Transverse colon (tissue), 4 donors: ENCODE measurements at regions not wholly inside any gene's neighbourhood (a gene's known extent, or its start where the extent isn't known, plus 50 kb on each side); places are given as distances from the start of the nearest gene placed in this dataset.

Experiments
- DNase-seq: peaks from one replicate; pipeline ENCODE4 v3.0.0-alpha.2; 2019
- H3K27ac ChIP-seq, 4 donors: fragments of 200-600 bp; sonication (generic); 2 replicates each; pipeline ENCODE4 v1.5.1; 2016 to 2018; ENCODE audit warnings: inconsistent platforms in 4 of 4
- H3K27me3 ChIP-seq: fragments of 200-600 bp; sonication (generic); 2 replicates; pipeline ENCODE4 v1.5.1; 2017; ENCODE audit warnings: inconsistent platforms
- H3K36me3 ChIP-seq, 4 donors: fragments of 200-600 bp; sonication (generic); 2 replicates each; pipeline ENCODE4 v1.5.1; 2017 to 2019; ENCODE audit warnings: inconsistent platforms in 4 of 4
- H3K4me1 ChIP-seq, 4 donors: fragments of 200-600 bp; sonication (generic); 2 replicates each; pipeline ENCODE4 v1.5.1; 2017 to 2020; ENCODE audit warnings: inconsistent platforms in 4 of 4
- H3K4me3 ChIP-seq, 4 donors: fragments of 200-600 bp; sonication (generic); 1 replicate in 1 of 4; 2 replicates in 3 of 4; pipeline versions ENCODE4 v1.5.1 to v1.6.1; 2017 to 2019; ENCODE audit warnings: inconsistent platforms in 4 of 4
- H3K9me3 ChIP-seq, 2 donors: fragments of 200-600 bp; sonication (generic); 2 replicates each; pipeline ENCODE4 v1.5.1; 2017 to 2019; ENCODE audit warnings: inconsistent platforms in 2 of 2
- CTCF ChIP-seq, 5 experiments: fragments of 200-600 bp in 3 of 5; fragments of 450-650 bp in 2 of 5; sonication (generic) in 3 of 5; IDR thresholded peaks; 1 replicate in 2 of 5; 2 replicates in 3 of 5; pipeline ENCODE4 v1.5.1; 2016 to 2017; ENCODE audit warnings: antibody characterized with exemption in 5 of 5, inconsistent platforms in 3 of 5, mild to moderate bottlenecking in 2 of 5, moderate library complexity in 1 of 5
- EP300 ChIP-seq: sonication (generic); formaldehyde crosslinking; IDR thresholded peaks from one replicate; pipeline ENCODE4 v1.6.1; 2017; ENCODE audit warnings: antibody characterized with exemption, low read depth
- POLR2A ChIP-seq: fragments of 450-650 bp; IDR thresholded peaks from one replicate; pipeline ENCODE4 v1.6.1; 2016; ENCODE audit warnings: antibody characterized with exemption, mild to moderate bottlenecking, moderate library complexity
- POLR2AphosphoS5 ChIP-seq, 3 donors: sonication (generic); formaldehyde crosslinking; IDR thresholded peaks; one replicate each; pipeline ENCODE4 v1.6.1; 2016; ENCODE audit warnings: antibody characterized with exemption in 3 of 3
- WGBS, 2 donors: methylation state at CpG; one replicate each; pipeline ENCODE4 v1.1.5; 2018; ENCODE audit warnings: low coverage in 1 of 2; 5-methylcytosine and 5-hydroxymethylcytosine counted together
- in situ Hi-C, 4 donors: fragments of 200-750 bp; cut with MboI; loops; one replicate each; pipeline versions ENCODE4 v1.15.0 to v1.15.1; 2017; ENCODE audit warnings: low sequenced_read_pairs in 3 of 4, low pct_ligation_motif_present in 1 of 4, low pct_unique_long_range_greater_than_20kb in 1 of 4
- intact Hi-C: fragments of 100-400 bp; cut with DNase I; formaldehyde crosslinking; loops from one replicate; pipeline ENCODE4 v1.15.1; 2023; ENCODE audit warnings: low total_unique reads

GRCh38 chr17:65477600-65477999 is 83.8 kb downstream of the AXIN2 start:
- in situ Hi-C loops (no loop called here), intact Hi-C loops (no loop called here)
- Histone ChIP-seq H3K27me3 (no peaks in the 10 kb centered on the region), H3K27ac (no peak overlapping the region), H3K9me3 (no peaks in the 10 kb centered on the region), H3K4me1 (no peaks in the 10 kb centered on the region), H3K4me3 (no peak overlapping the region), H3K36me3 (no peaks in the 10 kb centered on the region)
- no peak for DNase-seq
- 83 to 93% methylated on average over 2 to 3 of the region's 3 CpGs for WGBS, 2 donors
- no peak for TF ChIP-seq EP300
- no peak for TF ChIP-seq POLR2A
- TF ChIP-seq CTCF (IDR thresholded peaks at IDR 0.05), result no peak
- no peak for TF ChIP-seq POLR2AphosphoS5 (IDR thresholded peaks at IDR 0.05)

GRCh38 chr17:65474660-65475059 is 86.8 kb downstream of the AXIN2 start:
- H3K4me1 ChIP-seq, result no peaks in the 10 kb centered on the region
- H3K36me3 ChIP-seq, result no peaks in the 10 kb centered on the region
- no peak overlapping the region for H3K27ac ChIP-seq
- DNase-seq, result no peak
- 80 to 82% methylated on average over 2 of the region's 2 CpGs for WGBS, 2 donors
- in situ Hi-C loops (no loop called here), intact Hi-C loops (no loop called here)
- no peaks in the 10 kb centered on the region for H3K9me3 ChIP-seq
- TF ChIP-seq CTCF (IDR thresholded peaks at IDR 0.05) (no peak), POLR2A (no peak), POLR2AphosphoS5 (IDR thresholded peaks at IDR 0.05) (no peak), EP300 (no peak)
- no peak overlapping the region for H3K4me3 ChIP-seq
- no peaks in the 10 kb centered on the region for H3K27me3 ChIP-seq

GRCh38 chr17:65473985-65474384 is 87.5 kb downstream of the AXIN2 start:
- no peaks in the 10 kb centered on the region for H3K4me1 ChIP-seq

GRCh38 chr17:65473363-65473762 is 88.1 kb downstream of the AXIN2 start:
- H3K27ac ChIP-seq, result no peak overlapping the region
- H3K36me3 ChIP-seq, result no peaks in the 10 kb centered on the region
- H3K9me3 ChIP-seq, result no peaks in the 10 kb centered on the region
- 81 to 94% methylated on average over 5 to 6 of the region's 6 CpGs for WGBS, 2 donors
- H3K27me3 ChIP-seq, result no peaks in the 10 kb centered on the region
- intact Hi-C loops, result no loop called here
- H3K4me3 ChIP-seq, result no peak overlapping the region
- in situ Hi-C loops, result no loop called here
- H3K4me1 ChIP-seq, result no peaks in the 10 kb centered on the region
- TF ChIP-seq EP300, result no peak
- no peak for TF ChIP-seq POLR2A
- no peak for TF ChIP-seq POLR2AphosphoS5 (IDR thresholded peaks at IDR 0.05)
- no peak for TF ChIP-seq CTCF (IDR thresholded peaks at IDR 0.05)
- DNase-seq, result no peak

More at GRCh38 chr17:65473985-65474384, 87.5 kb downstream of the AXIN2 start:
- Histone ChIP-seq H3K9me3 (no peaks in the 10 kb centered on the region), H3K27me3 (no peaks in the 10 kb centered on the region), H3K27ac (no peak overlapping the region), H3K4me3 (no peak overlapping the region), H3K36me3 (no peaks in the 10 kb centered on the region)
- no peak for TF ChIP-seq CTCF (IDR thresholded peaks at IDR 0.05)
- intact Hi-C loops, result no loop called here
- in situ Hi-C loops, result no loop called here
- no peak for DNase-seq
